Astrocyte (in vitro differentiated cells and primary cell): ENCODE measurements at regions not wholly inside any gene's neighbourhood (a gene's known extent, or its start where the extent isn't known, plus 50 kb on each side); places are given as distances from the start of the nearest gene placed in this dataset.

Experiments
- DNase-seq: peaks from one replicate; pipeline ENCODE4 v3.0.0-alpha.2; 2010; ENCODE audit warnings: low read depth
- FAIRE-seq: peaks from 2 replicates; lab custom pipeline; 2011; peaks lifted over from hg19 to GRCh38; lab: Jason Lieb, UNC
- H2AFZ ChIP-seq: 2 replicates; pipeline ENCODE4 v1.6.0; 2012; ENCODE audit warnings: low read depth, low read length, inconsistent platforms
- H3K27ac ChIP-seq: 2 replicates; pipeline ENCODE4 v1.5.1; 2011; ENCODE audit warnings: low read depth, low read length, inconsistent platforms
- H3K27me3 ChIP-seq: 2 replicates; pipeline ENCODE4 v1.6.0; 2011; ENCODE audit warnings: low read length, inconsistent platforms; ENCODE audit not compliant: insufficient read depth
- H3K36me3 ChIP-seq: 2 replicates; pipeline ENCODE4 v1.5.1; 2011; ENCODE audit warnings: low read length, inconsistent platforms; ENCODE audit not compliant: insufficient read depth
- H3K4me1 ChIP-seq: 2 replicates; pipeline ENCODE4 v1.5.1; 2011; ENCODE audit warnings: low read length, inconsistent platforms; ENCODE audit not compliant: insufficient read depth
- H3K4me2 ChIP-seq: 2 replicates; pipeline ENCODE4 v1.6.0; 2012; ENCODE audit warnings: low read length, inconsistent platforms
- H3K4me3 ChIP-seq: 2 replicates; pipeline ENCODE4 v1.5.1; 2011; ENCODE audit warnings: low read depth, mild to moderate bottlenecking, low read length, inconsistent platforms; ENCODE audit not compliant: insufficient read depth
- H3K79me2 ChIP-seq: 2 replicates; pipeline ENCODE4 v1.6.0; 2012; ENCODE audit warnings: mild to moderate bottlenecking, low read length, inconsistent platforms; ENCODE audit not compliant: insufficient read depth
- H3K9ac ChIP-seq: 2 replicates; pipeline ENCODE4 v1.6.0; 2012; ENCODE audit warnings: mild to moderate bottlenecking, low read length, inconsistent platforms
- H3K9me3 ChIP-seq: 2 replicates; pipeline ENCODE4 v1.5.1; 2012; ENCODE audit warnings: low read depth, mild to moderate bottlenecking, low read length, inconsistent platforms; ENCODE audit not compliant: insufficient read depth
- H4K20me1 ChIP-seq: 2 replicates; pipeline ENCODE4 v1.6.0; 2012; ENCODE audit warnings: low read length, inconsistent platforms; ENCODE audit not compliant: insufficient read depth
- H3K27ac Mint-ChIP-seq: one replicate; pipeline ENCODE4 v1.8.0; 2021; ENCODE audit warnings: mild to moderate bottlenecking, mixed read lengths; ENCODE audit not compliant: unreplicated experiment
- H3K27me3 Mint-ChIP-seq: one replicate; pipeline ENCODE4 v1.8.0; 2021; ENCODE audit warnings: low read depth, mixed read lengths; ENCODE audit not compliant: unreplicated experiment
- H3K36me3 Mint-ChIP-seq: one replicate; pipeline ENCODE4 v1.8.0; 2021; ENCODE audit warnings: low read depth, mixed read lengths; ENCODE audit not compliant: unreplicated experiment
- H3K4me1 Mint-ChIP-seq: one replicate; pipeline ENCODE4 v1.8.0; 2021; ENCODE audit warnings: low read depth, mixed read lengths; ENCODE audit not compliant: unreplicated experiment
- H3K4me3 Mint-ChIP-seq: one replicate; pipeline ENCODE4 v1.8.0; 2021; ENCODE audit warnings: mild to moderate bottlenecking, moderate library complexity, mixed read lengths; ENCODE audit not compliant: unreplicated experiment
- H3K9me3 Mint-ChIP-seq: one replicate; pipeline ENCODE4 v1.8.0; 2021; ENCODE audit warnings: mild to moderate bottlenecking, mixed read lengths; ENCODE audit not compliant: unreplicated experiment
- EZH2 ChIP-seq: IDR thresholded peaks from 2 replicates; pipeline ENCODE4 v1.6.1; 2012; ENCODE audit warnings: mild to moderate bottlenecking, low read length, inconsistent platforms; ENCODE audit not compliant: insufficient read depth
- TF ChIP-seq, protein P1 (sequence below): IDR thresholded peaks from 2 replicates; pipeline ENCODE4 v1.5.1; 2011; ENCODE audit warnings: low read depth, mild to moderate bottlenecking, inconsistent platforms, low read length, moderate library complexity; ENCODE audit not compliant: insufficient read depth

DNA sequence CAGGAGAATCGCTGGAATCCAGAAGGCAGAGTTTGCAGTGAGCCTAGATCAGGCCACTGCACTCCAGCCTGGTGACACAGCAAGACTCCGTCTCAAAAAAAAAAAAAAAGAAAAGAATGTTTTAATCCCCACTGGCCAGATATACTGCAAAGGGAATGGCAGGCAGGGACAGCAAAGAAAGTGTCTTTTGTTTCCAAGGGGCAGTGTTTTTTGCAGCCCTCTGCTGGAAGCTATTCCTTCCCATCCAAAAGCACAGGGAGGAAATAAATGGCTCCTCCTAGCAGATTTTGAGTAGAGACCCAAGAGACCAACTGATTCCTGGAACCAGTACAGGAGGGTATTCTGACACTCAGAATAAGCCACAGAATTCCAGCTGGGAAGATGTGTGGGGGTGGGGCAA, 112.5 kb upstream of the STMND1 start:
- Histone ChIP-seq H3K9me3 (peaks cover 4% of the 10 kb centered on the region), H3K4me1 (peaks cover 10% of the 10 kb centered on the region), H3K27me3 (no peaks in the 10 kb centered on the region), H3K27ac (no peak overlapping the region), H4K20me1 (no peaks in the 10 kb centered on the region), H3K4me3 (no peak overlapping the region), H3K79me2 (no peaks in the 10 kb centered on the region), H2AFZ (no peak overlapping the region), H3K36me3 (no peaks in the 10 kb centered on the region), H3K4me2 (no peak overlapping the region), H3K9ac (no peak overlapping the region)
- Mint-ChIP-seq H3K36me3 (peaks cover 3% of the 10 kb centered on the region), H3K9me3 (peaks cover 16% of the 10 kb centered on the region), H3K27me3 (peaks cover 7% of the 10 kb centered on the region), H3K27ac (no peak overlapping the region), H3K4me1 (peaks cover 22% of the 10 kb centered on the region), H3K4me3 (no peak overlapping the region)
- no peak for FAIRE-seq
- TF ChIP-seq EZH2, result no peak
- TF ChIP-seq, protein P1, sequence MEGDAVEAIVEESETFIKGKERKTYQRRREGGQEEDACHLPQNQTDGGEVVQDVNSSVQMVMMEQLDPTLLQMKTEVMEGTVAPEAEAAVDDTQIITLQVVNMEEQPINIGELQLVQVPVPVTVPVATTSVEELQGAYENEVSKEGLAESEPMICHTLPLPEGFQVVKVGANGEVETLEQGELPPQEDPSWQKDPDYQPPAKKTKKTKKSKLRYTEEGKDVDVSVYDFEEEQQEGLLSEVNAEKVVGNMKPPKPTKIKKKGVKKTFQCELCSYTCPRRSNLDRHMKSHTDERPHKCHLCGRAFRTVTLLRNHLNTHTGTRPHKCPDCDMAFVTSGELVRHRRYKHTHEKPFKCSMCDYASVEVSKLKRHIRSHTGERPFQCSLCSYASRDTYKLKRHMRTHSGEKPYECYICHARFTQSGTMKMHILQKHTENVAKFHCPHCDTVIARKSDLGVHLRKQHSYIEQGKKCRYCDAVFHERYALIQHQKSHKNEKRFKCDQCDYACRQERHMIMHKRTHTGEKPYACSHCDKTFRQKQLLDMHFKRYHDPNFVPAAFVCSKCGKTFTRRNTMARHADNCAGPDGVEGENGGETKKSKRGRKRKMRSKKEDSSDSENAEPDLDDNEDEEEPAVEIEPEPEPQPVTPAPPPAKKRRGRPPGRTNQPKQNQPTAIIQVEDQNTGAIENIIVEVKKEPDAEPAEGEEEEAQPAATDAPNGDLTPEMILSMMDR, result no peak
- DNase-seq, result no peak

DNA sequence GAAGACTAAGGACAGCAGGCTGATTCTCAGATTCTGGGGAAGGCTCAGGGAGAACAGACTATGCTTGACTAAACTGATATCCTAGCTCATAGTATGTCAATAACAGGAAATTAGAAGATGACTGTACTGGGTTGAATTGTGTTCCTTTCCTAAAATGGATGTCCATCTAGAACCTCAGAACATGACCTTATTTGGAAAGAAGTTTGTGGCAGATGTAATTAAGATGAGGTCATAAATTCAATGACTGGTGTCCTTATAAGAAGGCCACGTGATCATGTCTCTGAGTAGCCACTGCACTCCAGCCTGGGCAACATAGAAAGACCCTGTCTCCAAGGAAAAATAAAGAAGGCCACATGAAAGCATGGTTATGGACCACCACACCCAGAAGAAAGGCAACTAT, 113.9 kb upstream of the STMND1 start:
- no peak overlapping the region for H3K27ac Mint-ChIP-seq
- H3K9me3 Mint-ChIP-seq, result peaks cover 16% of the 10 kb centered on the region
- no peak for FAIRE-seq
- Histone ChIP-seq H3K27me3 (no peaks in the 10 kb centered on the region), H3K9ac (no peak overlapping the region), H3K4me3 (no peak overlapping the region), H3K9me3 (peaks cover 4% of the 10 kb centered on the region), H3K79me2 (no peaks in the 10 kb centered on the region), H3K4me2 (no peak overlapping the region), H2AFZ (no peak overlapping the region), H4K20me1 (no peaks in the 10 kb centered on the region), H3K4me1 (peaks cover 10% of the 10 kb centered on the region), H3K27ac (no peak overlapping the region), H3K36me3 (no peaks in the 10 kb centered on the region)
- no peak for TF ChIP-seq EZH2
- no peak overlapping the region for H3K4me3 Mint-ChIP-seq
- DNase-seq, result no peak
- peaks cover 3% of the 10 kb centered on the region for H3K36me3 Mint-ChIP-seq
- H3K27me3 Mint-ChIP-seq, result peaks cover 6% of the 10 kb centered on the region
- peaks cover 26% of the 10 kb centered on the region for H3K4me1 Mint-ChIP-seq

DNA sequence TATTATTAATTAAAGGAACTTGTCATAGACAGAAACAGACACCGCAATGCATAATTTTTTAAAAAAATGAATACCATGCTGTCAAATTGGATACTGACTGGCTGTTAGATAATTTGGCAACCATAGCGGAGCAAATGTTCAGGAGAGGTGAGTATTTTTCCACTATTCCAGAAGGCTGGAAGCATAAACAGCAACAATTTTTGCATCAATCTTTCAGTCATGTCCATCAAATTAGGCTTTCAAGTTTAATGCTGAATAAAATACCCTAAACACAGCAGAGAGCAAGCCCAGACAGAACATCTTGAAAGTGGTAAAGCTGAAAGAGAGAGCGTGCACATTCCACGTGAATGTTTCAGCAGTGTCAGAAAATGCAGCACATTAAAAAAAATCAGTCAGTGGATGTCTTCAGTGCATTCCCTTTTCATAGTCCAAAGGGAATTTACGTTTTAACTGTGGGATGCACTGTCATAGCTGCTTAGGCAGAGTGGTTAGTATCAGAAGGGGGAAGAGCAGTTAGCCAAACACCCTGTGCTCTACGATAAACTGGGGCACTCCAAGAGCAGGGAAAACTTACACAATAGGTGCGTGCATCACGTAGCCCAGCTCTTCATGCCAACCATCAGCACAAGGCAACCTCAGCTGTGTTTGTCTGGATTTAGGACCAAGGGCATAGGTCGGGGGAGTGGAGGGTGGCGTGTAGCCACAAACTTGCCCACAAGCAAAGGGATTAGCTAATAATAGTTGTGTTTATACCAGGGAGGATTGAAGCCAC, 116.2 kb upstream of the STMND1 start:
- H3K4me3 Mint-ChIP-seq, result peak overlapping the region; percentile 31
- FAIRE-seq, result peak; percentile 74
- H2AFZ ChIP-seq, result no peak overlapping the region
- peaks cover 28% of the 10 kb centered on the region for H3K4me1 Mint-ChIP-seq
- H3K27me3 ChIP-seq, result no peaks in the 10 kb centered on the region
- H3K27ac ChIP-seq, result no peak overlapping the region
- H3K27me3 Mint-ChIP-seq, result peaks cover 5% of the 10 kb centered on the region
- H3K36me3 Mint-ChIP-seq, result peaks cover 3% of the 10 kb centered on the region
- no peak for TF ChIP-seq EZH2
- TF ChIP-seq, protein P1, result no peak
- no peaks in the 10 kb centered on the region for H3K36me3 ChIP-seq
- H3K27ac Mint-ChIP-seq, result peak overlapping the region; percentile 75
- no peak overlapping the region for H3K9ac ChIP-seq
- H3K4me2 ChIP-seq, result peak overlapping the region; percentile 35
- H3K4me3 ChIP-seq, result no peak overlapping the region
- peak; percentile 81 for DNase-seq
- H3K9me3 ChIP-seq, result peaks cover 4% of the 10 kb centered on the region
- peaks cover 16% of the 10 kb centered on the region for H3K9me3 Mint-ChIP-seq
- peaks cover 10% of the 10 kb centered on the region for H3K4me1 ChIP-seq
- H3K79me2 ChIP-seq, result no peaks in the 10 kb centered on the region
- no peaks in the 10 kb centered on the region for H4K20me1 ChIP-seq
